T-cell (primary cell): ENCODE measurements at regions not wholly inside any gene's neighbourhood (a gene's known extent, or its start where the extent isn't known, plus 50 kb on each side); places are given as distances from the start of the nearest gene placed in this dataset.

Source experiments
- ATAC-seq, 4 experiments: fragments of 200-7000 bp in 3 of 4; fragments of 150-1000 bp in 1 of 4; cut with Tn5 transposase; replicated peaks in 1 of 4; 1 replicate in 3 of 4; 2 replicates in 1 of 4; pipeline ENCODE4 v1.10.0; 2021; ENCODE audit warnings: moderate library complexity in 3 of 4, mild to moderate bottlenecking in 2 of 4, moderate number of reproducible peaks in 1 of 4
- CTCF ChIA-PET, 2 donors: fragments of 300-600 bp; sonication (Branson Sonifier 250); formaldehyde crosslinking; loops; one replicate each; lab custom pipeline; 2022; ENCODE audit warnings: antibody characterized with exemption in 2 of 2; lab: Charles Lee
- POLR2A ChIA-PET, 2 donors: fragments of 300-600 bp; sonication (Branson Sonifier 250); formaldehyde crosslinking; loops; one replicate each; lab custom pipeline; 2022; ENCODE audit warnings: antibody characterized with exemption in 2 of 2; lab: Charles Lee
- DNase-seq, 35 experiments: peaks; one replicate each; pipeline versions ENCODE4 v3.0.0 to v3.0.0-alpha.2; 2013 to 2023
- H3K27ac ChIP-seq: one replicate; pipeline ENCODE4 v1.5.1; 2013; ENCODE audit warnings: low read length
- H3K27me3 ChIP-seq, 2 experiments: replicated peaks in 1 of 2; 1 replicate in 1 of 2; 2 replicates in 1 of 2; pipeline versions ENCODE4 v1.6.1 to v1.7.0; 2013; ENCODE audit warnings: low read length in 1 of 2, mixed read lengths in 1 of 2; ENCODE audit not compliant: control insufficient read depth in 2 of 2, insufficient read depth in 2 of 2; ENCODE audit errors: extremely low read depth in 1 of 2
- H3K36me3 ChIP-seq, 2 donors: 1 replicate in 1 of 2; 2 replicates in 1 of 2; pipeline versions ENCODE4 v1.6.1 to v1.7.0; 2013; ENCODE audit warnings: low read length in 1 of 2; ENCODE audit not compliant: control insufficient read depth in 2 of 2, insufficient read depth in 1 of 2; ENCODE audit errors: extremely low read depth in 1 of 2
- H3K4me1 ChIP-seq, 2 experiments: 1 replicate in 1 of 2; 2 replicates in 1 of 2; pipeline versions ENCODE4 v1.6.1 to v1.7.0; 2013; ENCODE audit warnings: low read length in 2 of 2, mixed read lengths in 1 of 2; ENCODE audit not compliant: insufficient read depth in 2 of 2, control insufficient read depth in 1 of 2; ENCODE audit errors: extremely low read depth in 1 of 2
- H3K4me3 ChIP-seq, 2 donors: 1 replicate in 1 of 2; 2 replicates in 1 of 2; pipeline versions ENCODE4 v1.5.1 to v1.7.0; 2013; ENCODE audit warnings: mild to moderate bottlenecking in 2 of 2, low read length in 1 of 2, moderate library complexity in 1 of 2; ENCODE audit not compliant: control insufficient read depth in 1 of 2; ENCODE audit errors: extremely low read depth in 1 of 2
- H3K9me3 ChIP-seq: 2 replicates; pipeline ENCODE4 v1.7.0; 2013
- H3K27ac Mint-ChIP-seq, 2 donors: one replicate each; pipeline ENCODE4 v1.8.0; 2020 to 2021; ENCODE audit warnings: mild to moderate bottlenecking in 2 of 2, mixed read lengths in 2 of 2
- H3K27me3 Mint-ChIP-seq, 2 donors: one replicate each; pipeline ENCODE4 v1.8.0; 2021 to 2022; ENCODE audit warnings: mixed read lengths in 2 of 2
- H3K36me3 Mint-ChIP-seq: one replicate; pipeline ENCODE4 v1.8.0; 2021; ENCODE audit warnings: mixed read lengths
- H3K4me1 Mint-ChIP-seq, 3 donors: one replicate each; pipeline ENCODE4 v1.8.0; 2020 to 2022; ENCODE audit warnings: mixed read lengths in 3 of 3, mild to moderate bottlenecking in 1 of 3
- H3K4me3 Mint-ChIP-seq, 3 donors: one replicate each; pipeline ENCODE4 v1.8.0; 2020 to 2022; ENCODE audit warnings: mild to moderate bottlenecking in 3 of 3, mixed read lengths in 3 of 3, moderate library complexity in 3 of 3
- H3K9me3 Mint-ChIP-seq, 3 donors: one replicate each; pipeline ENCODE4 v1.8.0; 2020 to 2022; ENCODE audit warnings: mixed read lengths in 3 of 3
- WGBS: methylation state at CpG from one replicate; pipeline ENCODE4 v1.1.5; 2013; ENCODE audit warnings: missing lambda C conversion rate; ENCODE audit not compliant: insufficient coverage; 5-methylcytosine and 5-hydroxymethylcytosine counted together

DNA sequence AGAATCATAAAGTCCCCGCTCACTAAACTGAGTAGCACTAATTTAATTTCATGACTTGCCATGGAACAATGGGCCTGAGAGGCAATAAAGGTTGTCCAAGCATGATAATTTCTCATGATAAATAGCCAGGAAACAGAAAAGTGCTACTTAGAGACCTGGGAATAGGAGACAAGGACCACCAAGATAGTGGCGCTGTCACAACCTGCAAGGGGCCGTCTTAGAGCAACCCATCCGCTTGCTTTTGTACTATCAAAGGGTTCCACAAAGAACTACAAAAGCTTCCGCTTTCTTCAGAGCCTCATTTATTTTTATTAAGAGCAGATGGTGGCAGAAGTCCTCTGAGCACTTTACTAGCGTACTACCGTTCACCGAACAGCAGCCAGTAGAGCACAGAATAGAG, 421.7 kb upstream of the GRM7 start:
- DNase-seq (no peak), ATAC-seq (no peak)
- no peaks in the 10 kb centered on the region for H3K27me3 ChIP-seq
- POLR2A ChIA-PET, result no interaction called here
- Mint-ChIP-seq H3K4me1 (no peaks in the 10 kb centered on the region), H3K27me3 (no peaks in the 10 kb centered on the region), H3K9me3 (peaks cover 5 to 9% (median 9%) of the 10 kb centered on the region in 3 donors), H3K36me3 (no peaks in the 10 kb centered on the region), H3K27ac (no peak overlapping the region), H3K4me3 (no peak overlapping the region)
- no peaks in the 10 kb centered on the region for H3K9me3 ChIP-seq
- H3K27ac ChIP-seq, result no peak overlapping the region
- no peaks in the 10 kb centered on the region for H3K4me1 ChIP-seq
- CTCF ChIA-PET, result no interaction called here
- no CpG with 5 or more reads among the region's 8 CpGs for WGBS
- H3K4me3 ChIP-seq, result no peak overlapping the region
- no peaks in the 10 kb centered on the region for H3K36me3 ChIP-seq

GRCh38 chr3:6439824-6440223, 421.1 kb upstream of the GRM7 start:
- ChIA-PET POLR2A (no interaction called here), CTCF (no interaction called here)
- Histone ChIP-seq H3K27me3 (no peaks in the 10 kb centered on the region), H3K36me3 (no peaks in the 10 kb centered on the region), H3K27ac (no peak overlapping the region), H3K9me3 (no peaks in the 10 kb centered on the region), H3K4me3 (no peak overlapping the region), H3K4me1 (no peaks in the 10 kb centered on the region)
- ATAC-seq (no peak), DNase-seq (no peak)
- Mint-ChIP-seq H3K36me3 (no peaks in the 10 kb centered on the region), H3K4me1 (no peaks in the 10 kb centered on the region), H3K9me3 (peaks cover 5 to 15% (median 9%) of the 10 kb centered on the region in 3 donors), H3K27ac (no peak overlapping the region), H3K4me3 (no peak overlapping the region), H3K27me3 (no peaks in the 10 kb centered on the region)
- WGBS, result no CpG with 5 or more reads among the region's 1 CpG

DNA sequence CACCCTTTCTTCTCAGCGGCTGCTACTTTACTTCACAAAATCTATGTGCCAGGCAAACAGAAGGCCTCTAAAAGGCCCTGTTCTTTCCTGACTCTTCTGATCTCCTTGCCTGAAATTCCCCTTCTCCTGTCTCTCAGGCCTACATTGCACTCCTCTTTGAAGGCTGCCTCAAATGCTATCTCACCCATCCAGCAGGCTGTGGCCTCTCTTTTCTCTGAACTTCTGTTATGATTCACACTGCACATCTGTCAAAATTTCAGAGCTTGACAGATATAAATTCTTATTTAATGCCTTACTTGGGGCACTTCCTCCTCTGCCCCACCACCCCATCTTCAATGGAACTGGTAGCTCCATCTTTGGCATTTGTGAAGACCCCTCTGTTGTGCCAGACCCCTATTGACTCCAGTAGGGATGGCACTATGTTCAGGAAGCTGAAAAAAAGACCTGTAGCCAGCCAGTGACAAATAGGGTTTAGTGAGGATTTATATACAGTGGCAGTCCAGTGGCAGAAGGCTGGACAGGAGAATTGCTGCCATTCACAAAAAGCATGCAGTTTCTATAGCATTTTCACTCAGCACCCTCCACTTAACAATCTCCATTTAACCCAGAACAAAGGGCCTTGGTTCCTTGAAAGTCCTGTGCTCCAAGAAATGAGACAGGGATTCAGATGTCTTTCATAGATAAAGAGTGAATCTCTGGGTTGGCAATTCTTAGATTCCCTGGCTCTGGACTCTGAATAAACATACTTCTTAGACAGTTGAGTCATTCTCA, 415.8 kb upstream of the GRM7 start:
- no CpG with 5 or more reads among the region's 1 CpG for WGBS
- CTCF ChIA-PET, result no interaction called here
- Mint-ChIP-seq H3K27ac (no peak overlapping the region), H3K27me3 (no peaks in the 10 kb centered on the region), H3K9me3 (peaks cover 3 to 16% (median 8%) of the 10 kb centered on the region in 3 donors), H3K36me3 (no peaks in the 10 kb centered on the region), H3K4me1 (no peaks in the 10 kb centered on the region), H3K4me3 (no peak overlapping the region)
- POLR2A ChIA-PET, result no interaction called here
- ATAC-seq (no peak), DNase-seq (no peak)
- H3K27ac ChIP-seq, result no peak overlapping the region
- H3K4me3 ChIP-seq, result no peak overlapping the region
- no peaks in the 10 kb centered on the region for H3K9me3 ChIP-seq
- no peaks in the 10 kb centered on the region for H3K27me3 ChIP-seq
- H3K36me3 ChIP-seq, result no peaks in the 10 kb centered on the region
- peaks cover 0 to 2% of the 10 kb centered on the region in 2 experiments for H3K4me1 ChIP-seq

GRCh38 chr3:6447166-6447801, 413.6 kb upstream of the GRM7 start:
- Mint-ChIP-seq H3K27me3 (no peaks in the 10 kb centered on the region), H3K4me3 (no peak overlapping the region), H3K36me3 (no peaks in the 10 kb centered on the region), H3K4me1 (no peaks in the 10 kb centered on the region), H3K9me3 (peaks cover 0 to 16% (median 9%) of the 10 kb centered on the region in 3 donors), H3K27ac (no peak overlapping the region)
- Histone ChIP-seq H3K36me3 (no peaks in the 10 kb centered on the region), H3K9me3 (no peaks in the 10 kb centered on the region), H3K4me3 (no peak overlapping the region), H3K4me1 (peaks cover 0 to 2% of the 10 kb centered on the region in 2 experiments), H3K27me3 (no peaks in the 10 kb centered on the region), H3K27ac (no peak overlapping the region)
- POLR2A ChIA-PET, result no interaction called here
- ATAC-seq (no peak), DNase-seq (no peak)
- CTCF ChIA-PET, result no interaction called here
- 56% methylated on average over 4 of the region's 5 CpGs for whole genome bisulfite sequencing

DNA sequence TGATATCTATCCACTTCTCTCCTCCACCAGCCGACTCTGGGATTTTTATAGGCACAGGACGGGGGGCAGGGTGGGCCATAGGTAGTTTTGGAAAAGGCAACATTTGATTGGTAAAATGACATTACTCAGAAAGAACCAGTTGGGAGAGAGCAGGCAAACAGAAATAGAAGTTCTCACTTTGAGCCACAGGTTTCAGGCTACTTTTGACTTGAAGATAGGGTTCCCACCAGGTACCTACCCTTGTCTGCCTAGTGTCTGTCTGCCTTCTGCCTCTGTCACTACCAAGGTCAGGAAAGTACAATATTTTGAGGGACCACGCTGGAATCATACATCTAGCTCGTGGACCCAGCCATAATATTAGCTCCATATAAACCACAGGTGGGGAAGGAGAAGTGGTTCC, 412.9 kb upstream of the GRM7 start:
- Mint-ChIP-seq H3K27ac (no peak overlapping the region), H3K36me3 (no peaks in the 10 kb centered on the region), H3K4me1 (no peaks in the 10 kb centered on the region), H3K9me3 (peaks cover 0 to 16% (median 12%) of the 10 kb centered on the region in 3 donors), H3K4me3 (no peak overlapping the region), H3K27me3 (no peaks in the 10 kb centered on the region)
- Histone ChIP-seq H3K27me3 (no peaks in the 10 kb centered on the region), H3K4me1 (peaks cover 0 to 2% of the 10 kb centered on the region in 2 experiments), H3K4me3 (no peak overlapping the region), H3K27ac (no peak overlapping the region), H3K36me3 (no peaks in the 10 kb centered on the region), H3K9me3 (no peaks in the 10 kb centered on the region)
- CTCF ChIA-PET, result no interaction called here
- DNase-seq, result no peak
- POLR2A ChIA-PET, result no interaction called here
- no CpG with 5 or more reads among the region's 4 CpGs for WGBS
- ATAC-seq, result no peak

DNA sequence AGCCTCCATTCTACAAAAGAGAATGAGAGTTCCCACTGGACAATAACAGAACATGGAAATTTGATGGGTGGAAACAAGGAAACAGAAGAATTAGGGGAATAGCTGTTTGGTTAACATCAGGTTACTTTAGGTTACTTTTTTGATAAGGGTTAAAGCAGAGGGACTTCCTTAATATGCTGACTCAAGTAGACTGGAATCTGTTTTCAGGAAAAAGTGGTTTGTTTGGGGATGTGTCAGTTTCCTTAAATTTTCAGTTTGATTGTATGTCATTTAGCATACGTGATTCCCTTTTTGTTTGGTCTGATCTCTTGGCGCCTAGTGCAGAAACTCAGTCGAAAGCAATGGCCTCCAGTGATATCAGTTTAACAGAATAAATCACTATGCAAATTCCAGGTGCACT, 411.8 kb upstream of the GRM7 start:
- Histone ChIP-seq H3K9me3 (no peaks in the 10 kb centered on the region), H3K4me1 (peaks cover 0 to 2% of the 10 kb centered on the region in 2 experiments), H3K27me3 (no peaks in the 10 kb centered on the region), H3K4me3 (no peak overlapping the region), H3K36me3 (no peaks in the 10 kb centered on the region), H3K27ac (no peak overlapping the region)
- Mint-ChIP-seq H3K4me3 (no peak overlapping the region), H3K36me3 (no peaks in the 10 kb centered on the region), H3K27me3 (no peaks in the 10 kb centered on the region), H3K27ac (no peak overlapping the region), H3K9me3 (peaks cover 0 to 13% (median 12%) of the 10 kb centered on the region in 3 donors), H3K4me1 (no peaks in the 10 kb centered on the region)
- POLR2A ChIA-PET, result no interaction called here
- CTCF ChIA-PET, result no interaction called here
- DNase-seq (no peak), ATAC-seq (no peak)
- WGBS, result no CpG with 5 or more reads among the region's 3 CpGs
